Stimulated activated effector memory CD8-positive, alpha-beta T cell treated with anti-CD3 and anti-CD28 coated beads, Interleukin-12 subunit alpha, Interleukin-12 subunit beta, amount 100 ng/mL, for 72 hours (primary cell): ENCODE measurements at regions not wholly inside any gene's neighbourhood (a gene's known extent, or its start where the extent isn't known, plus 50 kb on each side); places are given as distances from the start of the nearest gene placed in this dataset.
"Not testable (repeated sequence)": the region's sequence is repeated elsewhere in the genome, so short reads cannot be mapped to it uniquely, and the experiment has no call there.

Experiments
- ATAC-seq: fragments of 150-1000 bp; cut with Tn5 transposase; 2 replicates; pipeline ENCODE4 v1.10.0; 2021
- DNase-seq, 2 donors: peaks; one replicate each; pipeline ENCODE4 v3.0.0; 2021 to 2022; ENCODE audit warnings: low spot score in 2 of 2
- H3K27ac Mint-ChIP-seq: one replicate; pipeline ENCODE4 v1.8.0; 2022; ENCODE audit warnings: mild to moderate bottlenecking, mixed read lengths
- H3K36me3 Mint-ChIP-seq: one replicate; pipeline ENCODE4 v1.8.0; 2022; ENCODE audit warnings: mild to moderate bottlenecking, mixed read lengths
- H3K4me1 Mint-ChIP-seq: one replicate; pipeline ENCODE4 v1.8.0; 2022; ENCODE audit warnings: mixed read lengths
- H3K4me3 Mint-ChIP-seq: one replicate; pipeline ENCODE4 v1.8.0; 2022; ENCODE audit warnings: mild to moderate bottlenecking, mixed read lengths
- H3K9me3 Mint-ChIP-seq: one replicate; pipeline ENCODE4 v1.8.0; 2022; ENCODE audit warnings: mixed read lengths

DNA sequence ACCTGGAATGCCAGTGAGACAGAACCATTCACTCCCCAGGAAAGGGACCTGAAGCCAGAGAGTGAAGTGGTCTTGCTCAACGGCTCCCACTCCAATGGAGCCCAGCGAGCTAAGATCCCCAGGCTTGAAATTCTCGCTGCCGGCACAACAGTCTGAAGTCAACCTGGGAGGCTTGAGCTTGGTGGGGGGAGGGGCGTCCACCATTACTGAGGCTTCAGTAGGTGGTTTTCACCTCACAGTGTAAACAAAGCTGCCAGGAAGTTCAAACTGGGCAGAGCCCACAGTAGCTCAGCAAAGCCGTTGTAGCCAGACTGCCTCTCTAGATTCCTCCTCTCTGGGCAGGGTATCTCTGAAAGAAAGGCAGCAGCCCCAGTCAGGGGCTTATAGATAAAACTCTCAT, 236.2 kb downstream of the LMBRD1 start:
- not testable (repeated sequence) for H3K27ac Mint-ChIP-seq, H3K4me1 Mint-ChIP-seq, ATAC-seq, H3K4me3 Mint-ChIP-seq, DNase-seq, H3K36me3 Mint-ChIP-seq
- peaks cover 10% of the 10 kb centered on the region for H3K9me3 Mint-ChIP-seq

- DNase-seq (no peak), ATAC-seq (no peak)
- H3K27ac Mint-ChIP-seq: no peak overlapping the region
- H3K4me3 Mint-ChIP-seq: no peak overlapping the region
- no peaks in the 10 kb centered on the region for H3K36me3 Mint-ChIP-seq
- peaks cover 2% of the 10 kb centered on the region for H3K9me3 Mint-ChIP-seq
- no peaks in the 10 kb centered on the region for H3K4me1 Mint-ChIP-seq
These were observed 241.6 kb downstream of the LMBRD1 start for GRCh38 chr6:69555088-69555638.

- H3K4me3 Mint-ChIP-seq: no peak overlapping the region
- ATAC-seq (no peak), DNase-seq (no peak)
- no peaks in the 10 kb centered on the region for H3K4me1 Mint-ChIP-seq
- peaks cover 2% of the 10 kb centered on the region for H3K9me3 Mint-ChIP-seq
- no peak overlapping the region for H3K27ac Mint-ChIP-seq
- no peaks in the 10 kb centered on the region for H3K36me3 Mint-ChIP-seq
These were observed 254.3 kb downstream of the LMBRD1 start for GRCh38 chr6:69542494-69542893.

DNA sequence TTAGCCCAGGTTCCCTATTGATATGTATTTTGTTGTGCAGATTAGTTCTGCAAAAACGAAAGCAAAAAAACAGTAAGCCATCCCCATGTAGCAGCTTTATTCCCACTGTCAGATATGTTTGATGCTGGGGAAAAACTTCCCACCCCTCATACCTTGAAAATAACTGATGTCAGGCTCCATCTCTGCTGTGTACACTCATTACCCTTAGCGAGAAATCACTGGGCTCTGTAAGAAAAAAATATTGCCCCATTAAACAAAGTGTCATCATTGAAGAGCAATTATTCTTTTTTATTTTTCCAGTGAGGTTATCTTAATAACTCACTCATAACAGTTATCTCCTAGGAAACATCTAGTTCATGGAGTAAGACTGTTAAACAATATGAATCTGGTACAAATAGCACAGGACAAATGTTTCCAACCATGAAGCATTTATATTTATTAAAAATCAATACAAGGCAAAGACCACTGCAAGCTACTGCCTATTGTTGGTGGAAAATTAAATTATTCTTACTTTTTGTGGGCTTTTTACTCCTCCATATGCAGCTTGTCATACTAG, 268.8 kb downstream of the LMBRD1 start:
- Mint-ChIP-seq H3K27ac (no peak overlapping the region), H3K4me1 (no peaks in the 10 kb centered on the region), H3K36me3 (no peaks in the 10 kb centered on the region), H3K9me3 (peaks cover 10% of the 10 kb centered on the region), H3K4me3 (no peak overlapping the region)
- DNase-seq: no peak
- ATAC-seq: no peak

DNA sequence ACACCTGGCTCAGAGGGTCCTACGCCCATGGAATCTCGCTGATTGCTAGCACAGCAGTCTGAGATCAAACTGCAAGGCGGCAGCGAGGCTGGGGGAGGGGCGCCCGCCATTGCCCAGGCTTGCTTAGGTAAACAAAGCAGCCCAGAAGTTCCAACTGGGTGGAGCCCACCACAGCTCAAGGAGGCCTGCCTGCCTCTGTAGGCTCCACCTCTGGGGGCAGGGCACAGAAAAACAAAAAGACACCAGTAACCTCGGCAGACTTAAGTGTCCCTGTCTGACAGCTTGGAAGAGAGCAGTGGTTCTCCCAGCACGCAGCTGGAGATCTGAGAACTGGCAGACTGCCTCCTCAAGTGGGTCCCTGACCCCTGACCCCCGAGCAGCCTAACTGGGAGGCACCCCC, 281.3 kb downstream of the LMBRD1 start:
- not testable (repeated sequence) for H3K36me3 Mint-ChIP-seq, H3K9me3 Mint-ChIP-seq, H3K4me1 Mint-ChIP-seq, H3K27ac Mint-ChIP-seq, DNase-seq, H3K4me3 Mint-ChIP-seq, ATAC-seq

GRCh38 chr6:69494595-69494994, 302.2 kb downstream of the LMBRD1 start:
- no peak for DNase-seq
- no peaks in the 10 kb centered on the region for H3K36me3 Mint-ChIP-seq
- no peak for ATAC-seq
- H3K27ac Mint-ChIP-seq: no peak overlapping the region
- no peaks in the 10 kb centered on the region for H3K4me1 Mint-ChIP-seq
- H3K4me3 Mint-ChIP-seq: no peak overlapping the region
- H3K9me3 Mint-ChIP-seq: peaks cover 14% of the 10 kb centered on the region

DNA sequence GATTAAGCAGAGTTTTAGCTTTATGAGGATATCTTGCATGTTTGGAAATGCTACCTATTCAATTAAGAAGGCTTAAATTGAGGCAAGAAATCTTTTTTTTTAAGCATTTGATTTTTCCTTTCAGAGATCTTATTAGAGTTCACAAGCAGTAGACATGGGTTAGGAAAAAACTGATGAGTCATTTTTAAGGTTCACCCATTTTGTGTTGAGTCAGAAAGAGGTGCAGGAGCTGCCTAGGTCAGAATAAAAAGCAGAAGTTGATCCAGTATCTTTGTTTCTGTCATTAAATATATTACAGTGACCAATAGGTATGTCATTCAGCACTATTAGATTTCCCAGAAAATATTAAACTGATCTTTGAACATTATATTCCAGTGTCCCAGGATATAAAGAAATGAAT, 306.8 kb downstream of the LMBRD1 start:
- no peak overlapping the region for H3K4me3 Mint-ChIP-seq
- H3K9me3 Mint-ChIP-seq: peaks cover 14% of the 10 kb centered on the region
- ATAC-seq (no peak), DNase-seq (no peak)
- no peak overlapping the region for H3K27ac Mint-ChIP-seq
- no peaks in the 10 kb centered on the region for H3K4me1 Mint-ChIP-seq
- no peaks in the 10 kb centered on the region for H3K36me3 Mint-ChIP-seq

DNA sequence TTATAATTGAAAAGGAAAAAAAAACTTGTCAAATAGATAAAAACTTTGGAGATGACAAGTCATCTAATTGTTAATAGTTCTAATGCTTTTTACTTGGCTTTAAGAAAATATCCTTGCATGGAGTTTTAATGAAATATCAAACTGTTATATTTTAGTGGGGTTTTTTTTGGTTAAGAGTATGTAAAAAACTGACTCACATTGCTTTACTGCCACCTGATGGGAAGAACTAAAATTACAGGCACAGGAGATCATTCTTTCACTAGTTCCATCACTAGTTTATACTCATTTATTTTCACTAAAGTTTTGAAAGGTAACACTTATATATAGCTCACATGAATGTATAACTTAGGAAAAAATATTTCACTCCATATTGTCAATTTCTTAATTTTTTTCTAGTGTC, 309.1 kb downstream of the LMBRD1 start:
- ATAC-seq: no peak

GRCh38 chr6:69466979-69467570, 329.7 kb downstream of the LMBRD1 start:
- Mint-ChIP-seq H3K4me1 (no peaks in the 10 kb centered on the region), H3K36me3 (no peaks in the 10 kb centered on the region), H3K9me3 (no peaks in the 10 kb centered on the region), H3K27ac (no peak overlapping the region), H3K4me3 (no peak overlapping the region)
- no peak for DNase-seq
- no peak for ATAC-seq

More for the DNA sequence above, 309.1 kb downstream of the LMBRD1 start:
- H3K36me3 Mint-ChIP-seq: no peaks in the 10 kb centered on the region
- no peak overlapping the region for H3K4me3 Mint-ChIP-seq
- H3K9me3 Mint-ChIP-seq: peaks cover 9% of the 10 kb centered on the region
- no peak overlapping the region for H3K27ac Mint-ChIP-seq
- no peak for DNase-seq
- no peaks in the 10 kb centered on the region for H3K4me1 Mint-ChIP-seq

DNA sequence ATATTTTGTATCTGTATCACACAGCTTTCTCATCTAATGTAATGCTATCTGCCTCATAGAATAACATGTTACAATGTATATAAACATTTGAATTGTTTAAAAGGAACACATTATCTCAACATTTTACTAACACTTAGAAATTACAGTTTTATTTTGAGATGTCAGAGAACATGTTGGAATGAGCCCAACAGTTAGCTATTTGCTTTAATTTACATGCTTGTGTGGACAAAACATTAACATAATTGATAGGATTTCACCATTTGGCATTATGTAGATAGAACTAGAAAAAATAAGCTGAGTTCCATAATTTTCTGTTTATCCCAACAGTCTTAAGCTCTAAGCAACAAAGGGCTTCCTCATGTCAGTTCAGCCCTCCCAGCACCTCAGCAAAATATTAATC, 330.9 kb downstream of the LMBRD1 start:
- ATAC-seq (no peak), DNase-seq (no peak)
- Mint-ChIP-seq H3K36me3 (no peaks in the 10 kb centered on the region), H3K9me3 (peaks cover 3% of the 10 kb centered on the region), H3K27ac (no peak overlapping the region), H3K4me3 (no peak overlapping the region), H3K4me1 (no peaks in the 10 kb centered on the region)

- ATAC-seq (no peak), DNase-seq (no peak)
- Mint-ChIP-seq H3K4me1 (no peaks in the 10 kb centered on the region), H3K36me3 (no peaks in the 10 kb centered on the region), H3K4me3 (no peak overlapping the region), H3K27ac (no peak overlapping the region), H3K9me3 (no peaks in the 10 kb centered on the region)
These were observed 340.7 kb downstream of the LMBRD1 start for GRCh38 chr6:69456086-69456485.

DNA sequence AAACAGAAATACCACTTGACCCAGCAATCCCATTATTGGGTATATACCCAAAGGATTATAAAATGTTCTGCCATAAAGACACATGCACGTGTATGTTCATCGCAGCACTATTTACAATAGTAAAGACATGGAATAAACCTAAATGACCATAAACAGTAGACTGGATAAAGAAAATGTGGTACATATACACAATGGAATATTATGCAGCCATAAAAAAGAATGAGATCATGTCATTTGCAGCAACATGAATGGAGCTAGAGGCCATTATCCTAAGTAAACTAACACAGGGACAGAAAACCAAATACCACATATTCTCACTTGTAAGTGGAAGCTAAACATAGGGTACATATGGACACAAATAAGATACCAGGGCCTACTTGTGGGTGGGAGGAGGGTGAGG, 342.2 kb downstream of the LMBRD1 start:
- H3K9me3 Mint-ChIP-seq, DNase-seq, H3K36me3 Mint-ChIP-seq, ATAC-seq, H3K4me1 Mint-ChIP-seq, H3K4me3 Mint-ChIP-seq, H3K27ac Mint-ChIP-seq: not testable (repeated sequence)

- not testable (repeated sequence) for H3K9me3 Mint-ChIP-seq, DNase-seq, H3K27ac Mint-ChIP-seq, H3K4me1 Mint-ChIP-seq, H3K36me3 Mint-ChIP-seq, H3K4me3 Mint-ChIP-seq, ATAC-seq
These were observed 346.3 kb downstream of the LMBRD1 start for GRCh38 chr6:69450493-69450892.

GRCh38 chr6:69449887-69450286, 346.9 kb downstream of the LMBRD1 start:
- Mint-ChIP-seq H3K27ac (no peak overlapping the region), H3K4me1 (no peaks in the 10 kb centered on the region), H3K36me3 (no peaks in the 10 kb centered on the region), H3K4me3 (no peak overlapping the region), H3K9me3 (peaks cover 10% of the 10 kb centered on the region)
- DNase-seq (no peak), ATAC-seq (no peak)
